ENCODE measurements at regions not wholly inside any gene's neighbourhood (a gene's known extent, or its start where the extent isn't known, plus 50 kb on each side); places are given as distances from the start of the nearest gene placed in this dataset.

GRCh38 chr2:12828980-12829379 lies 112.2 kb downstream of the TRIB2 start:
- TF ChIP-seq POLR2A (IDR thresholded peaks at IDR 0.05) (no peak), CTCF (IDR thresholded peaks at IDR 0.05) (no peak)

All from heart left ventricle (tissue), 13 donors.